GM18861 (cell line): ENCODE measurements at regions not wholly inside any gene's neighbourhood (a gene's known extent, or its start where the extent isn't known, plus 50 kb on each side); places are given as distances from the start of the nearest gene placed in this dataset.
"Not testable (repeated sequence)": the region's sequence is repeated elsewhere in the genome, so short reads cannot be mapped to it uniquely, and the experiment has no call there.

Experiments
- ATAC-seq: cut with Tn5 transposase; IDR thresholded peaks from one replicate; pipeline ENCODE4 v1.9.1; 2021; ENCODE audit not compliant: unreplicated experiment

DNA sequence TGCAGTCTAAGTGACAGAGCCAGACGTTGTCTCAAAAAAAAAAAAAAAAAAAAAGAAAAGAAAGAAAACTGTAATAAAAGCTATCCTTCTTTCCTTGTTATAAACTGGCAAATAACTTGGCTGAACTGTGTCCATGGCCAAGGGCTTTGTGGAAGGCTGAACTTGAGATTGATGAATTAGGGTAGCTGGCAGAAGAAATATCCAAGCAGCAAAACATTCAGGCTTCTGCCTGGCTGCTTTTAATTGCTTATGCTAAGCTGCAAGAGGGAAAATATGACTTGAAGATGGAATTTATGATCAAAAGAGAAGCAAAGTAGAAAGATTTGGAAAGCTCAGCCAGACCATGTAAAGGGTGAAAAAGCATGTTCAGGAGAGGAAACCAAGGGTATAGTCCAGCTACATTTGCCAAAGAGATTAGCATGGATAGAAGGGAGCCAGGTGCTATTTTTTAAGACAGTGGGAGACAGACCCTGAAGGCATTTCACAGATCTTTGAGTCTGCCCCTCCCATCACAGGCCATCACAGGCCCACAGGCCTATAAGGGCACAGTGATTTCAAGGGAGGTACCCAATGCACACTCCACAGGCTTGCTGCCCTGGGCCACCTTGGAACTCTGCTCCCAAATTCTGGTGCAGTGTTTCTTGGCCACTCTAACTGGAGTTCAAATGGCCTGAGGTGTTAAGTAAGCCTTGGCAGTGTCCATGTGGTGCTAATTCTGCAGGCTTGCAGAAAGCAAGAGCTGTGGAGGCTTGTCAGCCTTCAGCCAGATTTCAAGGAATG, 226.0 kb downstream of the AEBP2 start:
- ATAC-seq, result no peak

DNA sequence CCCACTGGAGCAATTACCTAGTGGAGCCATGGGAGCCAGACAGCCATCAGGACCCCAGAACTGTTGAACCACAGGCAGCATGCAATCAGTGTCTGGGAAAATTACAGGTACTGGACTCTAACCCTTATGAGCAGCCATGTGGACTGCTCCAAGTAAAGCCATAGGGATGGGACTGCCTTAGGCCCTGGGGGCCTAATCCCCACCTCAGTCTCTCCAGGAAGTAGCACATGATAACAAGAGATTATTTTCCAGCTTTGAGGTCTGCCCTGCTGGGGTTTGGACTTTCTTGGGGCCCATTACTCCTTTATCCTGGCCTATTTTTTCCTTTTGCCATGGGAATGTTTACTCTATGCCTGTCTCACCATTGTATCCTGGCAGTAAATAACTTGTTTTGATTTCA, 226.8 kb downstream of the AEBP2 start:
- ATAC-seq, result no peak

GRCh38 chr12:19669793-19670192, 230.5 kb downstream of the AEBP2 start:
- ATAC-seq, result no peak

DNA sequence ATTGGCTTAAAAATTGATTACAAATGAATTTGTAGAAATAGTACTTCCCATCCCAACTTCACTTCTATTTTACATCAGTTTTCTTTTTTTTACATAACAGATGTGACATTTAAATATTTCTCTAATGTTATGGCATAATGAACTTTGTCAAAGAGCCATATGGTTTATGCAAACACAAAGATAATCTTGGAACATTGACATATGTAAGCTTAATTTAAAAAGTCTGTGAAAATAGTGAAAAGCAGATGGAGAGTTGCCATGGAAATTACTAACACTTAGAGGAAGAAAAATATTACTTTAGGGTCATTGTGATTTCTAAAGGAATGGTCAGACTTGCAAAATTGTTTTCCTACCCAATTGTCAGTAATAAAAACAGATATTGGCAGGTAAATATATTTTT, 232.4 kb downstream of the AEBP2 start:
- no peak for ATAC-seq

DNA sequence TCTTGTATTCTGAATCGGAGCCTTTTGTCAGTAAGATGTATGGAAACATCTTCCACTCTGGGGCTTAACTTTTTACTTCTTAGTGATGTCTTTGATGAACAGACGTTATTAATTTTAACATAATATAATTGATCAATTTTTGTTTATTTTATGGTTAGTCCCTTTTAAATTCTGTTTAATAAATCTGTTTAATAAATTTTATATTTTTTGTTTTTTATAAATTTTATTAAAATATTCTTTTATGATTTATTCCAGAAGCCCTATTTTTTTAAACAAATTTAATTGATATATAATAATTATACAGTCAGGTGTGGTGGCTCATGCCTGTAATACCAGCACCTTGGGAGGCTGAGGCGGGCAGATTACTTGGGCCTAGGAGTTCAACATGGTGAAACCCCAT, 235.1 kb downstream of the AEBP2 start:
- no peak for ATAC-seq

DNA sequence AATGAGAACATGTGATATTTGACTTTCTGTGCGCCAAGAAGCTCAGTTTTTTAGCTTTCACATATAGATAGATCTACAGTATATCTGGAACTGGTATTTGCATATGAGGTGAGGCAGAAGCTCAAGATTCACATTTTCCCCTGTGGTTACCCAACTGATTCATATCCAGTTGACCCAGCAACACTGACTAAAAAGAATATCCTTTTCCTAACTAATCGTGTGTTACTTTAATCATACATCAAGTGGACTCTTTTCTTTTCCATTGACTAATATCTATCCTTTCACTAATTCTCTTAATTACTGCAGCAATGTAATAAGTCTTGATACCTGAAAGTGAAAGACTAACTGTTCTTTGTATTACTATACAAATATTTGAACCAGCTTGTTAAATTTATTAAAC, 236.1 kb downstream of the AEBP2 start:
- ATAC-seq, result no peak

- not testable (repeated sequence) for ATAC-seq
Observed at GRCh38 chr12:19678501-19678900, 239.2 kb downstream of the AEBP2 start.

DNA sequence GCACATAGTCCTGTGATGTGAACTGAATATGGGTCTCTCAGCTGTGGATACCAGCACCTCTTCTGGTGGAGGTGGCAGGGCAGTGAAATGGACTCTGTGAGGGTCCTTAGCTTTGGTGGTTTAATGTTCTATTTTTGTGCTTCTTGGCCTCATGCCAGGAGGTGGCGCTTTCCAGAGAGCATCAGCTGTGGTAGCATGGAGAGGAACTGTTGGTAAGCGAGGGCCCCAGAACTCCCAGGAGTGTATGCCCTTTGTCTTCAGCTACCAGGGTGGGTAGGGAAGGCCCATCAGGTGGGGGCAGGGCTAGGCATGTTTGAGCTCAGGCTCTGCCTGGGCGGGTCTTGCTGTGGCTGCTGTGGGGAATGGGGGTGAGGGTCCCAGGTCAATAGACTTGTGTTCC, 241.7 kb downstream of the AEBP2 start:
- ATAC-seq, result no peak

- no peak for ATAC-seq
Observed at GRCh38 chr12:19683178-19683927, 244.1 kb downstream of the AEBP2 start.

GRCh38 chr12:19687371-19687770, 248.1 kb downstream of the AEBP2 start:
- ATAC-seq, result no peak

DNA sequence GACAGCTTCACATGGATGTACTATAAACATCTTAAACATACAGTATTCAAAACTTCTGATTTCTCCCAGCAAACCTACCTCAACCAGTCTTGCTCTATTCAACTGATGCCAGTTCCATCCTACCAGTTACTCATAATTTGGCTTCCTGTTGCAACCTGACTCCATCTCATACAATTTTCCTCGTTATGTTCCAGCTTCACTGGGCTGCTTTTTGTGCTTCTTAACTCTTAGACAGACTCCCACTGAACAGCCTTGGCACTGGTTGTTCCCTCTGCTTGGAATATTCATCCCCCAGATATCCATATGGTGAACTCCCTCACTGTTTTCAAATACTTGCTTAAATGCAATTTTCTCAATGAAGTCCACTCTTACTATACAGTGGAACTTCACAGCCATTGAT, 249.2 kb downstream of the AEBP2 start:
- ATAC-seq, result no peak

- no peak for ATAC-seq
Observed at GRCh38 chr12:19689226-19689625, 249.9 kb downstream of the AEBP2 start.

- no peak for ATAC-seq
Observed at GRCh38 chr12:19689801-19690472, 250.6 kb downstream of the AEBP2 start.

DNA sequence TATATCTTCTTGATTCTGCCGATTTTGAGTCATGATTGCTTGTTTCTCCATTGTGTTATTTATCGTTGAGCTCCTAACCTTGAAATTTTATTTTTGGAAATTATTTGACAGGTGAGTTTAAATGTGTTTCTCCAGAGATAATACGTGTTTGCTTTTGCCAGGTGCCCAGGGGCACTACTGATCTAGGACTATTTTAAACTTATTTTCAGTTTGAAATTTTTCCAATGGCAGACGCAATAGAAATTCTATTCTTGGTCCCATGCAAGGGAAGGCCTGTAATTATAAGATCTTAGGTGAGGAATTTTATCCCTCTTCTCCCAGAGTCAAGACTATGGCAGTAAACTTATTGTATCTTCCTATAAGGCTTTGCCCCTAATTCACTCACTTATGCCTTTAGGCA, 252.8 kb downstream of the AEBP2 start:
- ATAC-seq, result no peak

- ATAC-seq, result no peak
Observed at GRCh38 chr12:19692566-19692965, 253.3 kb downstream of the AEBP2 start.

- no peak for ATAC-seq
Observed at GRCh38 chr12:19694627-19695026, 255.3 kb downstream of the AEBP2 start.

- no peak for ATAC-seq
Observed at GRCh38 chr12:19695244-19696098, 256.2 kb downstream of the AEBP2 start.

- no peak for ATAC-seq
Observed at GRCh38 chr12:19700969-19701368, 261.7 kb downstream of the AEBP2 start.

DNA sequence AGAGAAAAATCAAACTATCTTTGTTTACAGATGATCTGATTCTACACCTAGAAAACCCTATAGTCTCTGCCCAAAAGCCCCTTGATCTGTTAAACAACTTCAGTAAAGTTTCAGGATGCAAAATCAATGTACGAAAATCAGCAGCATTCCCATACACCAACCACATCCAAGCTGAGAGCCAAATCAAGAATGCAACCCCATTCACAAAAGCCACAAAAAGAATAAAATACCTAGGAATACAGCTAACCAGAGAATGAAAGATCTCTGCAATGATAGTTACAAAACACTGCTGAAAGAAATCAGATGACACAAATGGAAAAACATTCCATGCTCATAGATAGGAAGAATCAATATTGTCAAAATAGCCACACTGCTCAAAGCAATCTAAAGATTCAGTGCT, 265.7 kb downstream of the AEBP2 start:
- no peak for ATAC-seq

DNA sequence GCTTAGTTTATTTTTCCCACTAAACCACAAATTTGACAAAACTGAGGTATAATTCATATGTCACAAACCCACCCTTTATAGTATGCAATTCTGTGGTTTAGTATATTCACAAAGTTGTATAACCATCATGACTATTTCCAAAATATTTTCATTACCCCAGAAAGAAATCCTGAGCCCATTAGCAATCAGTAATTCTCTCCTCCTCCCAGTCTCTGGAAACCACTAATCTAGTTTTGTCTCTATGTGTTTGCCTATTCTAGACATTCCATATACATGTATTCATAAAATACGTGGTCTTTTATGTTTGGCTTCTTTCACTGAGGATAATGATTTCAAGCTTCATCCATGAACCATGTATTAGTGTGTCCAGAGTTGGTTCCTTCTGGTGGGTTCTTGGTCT, 267.6 kb downstream of the AEBP2 start:
- ATAC-seq, result no peak

- ATAC-seq, result no peak
Observed at GRCh38 chr12:19707948-19708409, 268.7 kb downstream of the AEBP2 start.
